ENCODE measurements at regions not wholly inside any gene's neighbourhood (a gene's known extent, or its start where the extent isn't known, plus 50 kb on each side); places are given as distances from the start of the nearest gene placed in this dataset.

DNA sequence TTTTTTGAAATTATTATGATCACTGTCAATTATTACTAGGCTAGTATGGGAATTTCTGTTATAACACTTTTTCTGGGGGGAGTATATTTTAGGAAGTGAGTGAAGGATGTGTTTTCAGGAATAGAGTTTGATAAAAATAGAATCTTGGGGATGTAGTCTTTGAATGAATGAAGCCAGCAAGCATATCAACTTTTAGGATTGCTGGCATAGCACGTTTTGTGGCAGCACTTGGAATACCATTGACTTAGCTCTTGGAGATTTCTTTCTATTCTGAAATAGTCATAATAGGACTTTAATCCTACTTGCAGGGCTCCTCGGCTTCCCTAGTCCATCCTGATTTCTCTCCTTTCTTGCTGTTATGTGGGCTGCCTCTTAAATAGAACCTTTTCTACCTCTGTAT lies 141.6 kb downstream of the DACT1 start (continued):
- TF ChIP-seq CBX5 (IDR thresholded peaks at IDR 0.05; ENCODE audit: low read depth, low read length) = no peak
- TF ChIP-seq, protein P1, sequence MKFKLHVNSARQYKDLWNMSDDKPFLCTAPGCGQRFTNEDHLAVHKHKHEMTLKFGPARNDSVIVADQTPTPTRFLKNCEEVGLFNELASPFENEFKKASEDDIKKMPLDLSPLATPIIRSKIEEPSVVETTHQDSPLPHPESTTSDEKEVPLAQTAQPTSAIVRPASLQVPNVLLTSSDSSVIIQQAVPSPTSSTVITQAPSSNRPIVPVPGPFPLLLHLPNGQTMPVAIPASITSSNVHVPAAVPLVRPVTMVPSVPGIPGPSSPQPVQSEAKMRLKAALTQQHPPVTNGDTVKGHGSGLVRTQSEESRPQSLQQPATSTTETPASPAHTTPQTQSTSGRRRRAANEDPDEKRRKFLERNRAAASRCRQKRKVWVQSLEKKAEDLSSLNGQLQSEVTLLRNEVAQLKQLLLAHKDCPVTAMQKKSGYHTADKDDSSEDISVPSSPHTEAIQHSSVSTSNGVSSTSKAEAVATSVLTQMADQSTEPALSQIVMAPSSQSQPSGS (IDR thresholded peaks at IDR 0.05; ENCODE audit: low read length) = no peak
- no peak for TF ChIP-seq POLR2AphosphoS5 (IDR thresholded peaks at IDR 0.05; ENCODE audit: low read depth, low read length)
- TF ChIP-seq RAD21 (IDR thresholded peaks at IDR 0.05 in 1 of 2, conservative IDR thresholded peaks at IDR 0.05 in 1 of 2; ENCODE audit: low read depth in 2 of 2, low read length in 2 of 2) = no peak
- TF ChIP-seq SIRT6 (IDR thresholded peaks at IDR 0.05; ENCODE audit: low read length) = no peak
